Stimulated activated CD4-positive, alpha-beta T cell treated with anti-CD3 and anti-CD28 coated beads, Interleukin-4, amount 100 ng/mL, for 4 hours (primary cell): ENCODE measurements at regions not wholly inside any gene's neighbourhood (a gene's known extent, or its start where the extent isn't known, plus 50 kb on each side); places are given as distances from the start of the nearest gene placed in this dataset.

Experiments used
- DNase-seq, 2 experiments: peaks; one replicate each; pipeline ENCODE4 v3.0.0-alpha.2; 2020

DNA sequence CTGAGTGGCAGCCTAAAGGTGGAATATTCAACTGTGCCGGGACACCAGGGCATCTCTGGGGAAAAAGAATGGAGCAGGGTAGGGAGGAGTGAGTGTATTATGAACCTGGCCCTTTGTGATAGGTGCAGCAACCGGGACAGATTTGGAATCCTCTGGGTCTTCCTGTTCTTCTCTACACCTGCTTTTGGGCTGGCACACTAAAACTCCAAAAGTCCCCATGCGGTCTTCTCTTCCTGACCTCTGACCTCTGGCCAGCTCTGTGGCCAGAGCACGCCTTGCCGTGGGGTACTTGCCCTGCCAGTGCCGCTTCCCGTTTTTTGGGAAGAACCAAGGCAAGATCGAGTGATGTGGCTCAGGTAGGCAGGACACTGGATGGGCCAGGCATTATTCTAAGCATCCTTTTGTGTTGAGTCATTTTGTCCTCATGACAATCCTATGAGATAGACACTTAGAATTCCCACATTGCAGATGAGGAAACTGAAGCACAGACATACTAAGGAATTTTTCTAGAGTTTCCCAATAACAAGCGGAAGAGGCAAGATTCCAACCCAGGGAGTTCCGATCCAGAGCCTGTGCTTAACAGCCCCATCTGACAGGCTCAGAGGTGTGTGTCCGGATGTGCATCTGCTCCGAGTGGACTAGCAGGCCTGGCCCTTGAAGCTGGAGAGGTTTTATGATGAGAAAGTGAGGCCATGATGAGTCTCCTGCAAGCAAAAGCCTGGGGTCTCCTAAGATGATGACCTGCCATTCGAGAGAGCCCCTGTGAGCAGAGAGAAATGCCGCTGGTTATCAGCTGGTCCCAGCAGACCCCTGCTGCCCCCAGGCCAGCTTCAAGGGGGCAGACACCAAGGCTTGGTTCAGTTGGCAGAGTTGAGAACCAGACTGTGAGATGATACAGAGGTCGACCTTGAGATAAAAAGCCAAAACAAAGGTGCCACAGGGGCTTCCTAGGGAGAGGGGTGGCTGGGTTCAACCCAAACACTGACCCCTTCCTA is 67.9 kb upstream of the ESRRB start:
- no peak for DNase-seq

DNA sequence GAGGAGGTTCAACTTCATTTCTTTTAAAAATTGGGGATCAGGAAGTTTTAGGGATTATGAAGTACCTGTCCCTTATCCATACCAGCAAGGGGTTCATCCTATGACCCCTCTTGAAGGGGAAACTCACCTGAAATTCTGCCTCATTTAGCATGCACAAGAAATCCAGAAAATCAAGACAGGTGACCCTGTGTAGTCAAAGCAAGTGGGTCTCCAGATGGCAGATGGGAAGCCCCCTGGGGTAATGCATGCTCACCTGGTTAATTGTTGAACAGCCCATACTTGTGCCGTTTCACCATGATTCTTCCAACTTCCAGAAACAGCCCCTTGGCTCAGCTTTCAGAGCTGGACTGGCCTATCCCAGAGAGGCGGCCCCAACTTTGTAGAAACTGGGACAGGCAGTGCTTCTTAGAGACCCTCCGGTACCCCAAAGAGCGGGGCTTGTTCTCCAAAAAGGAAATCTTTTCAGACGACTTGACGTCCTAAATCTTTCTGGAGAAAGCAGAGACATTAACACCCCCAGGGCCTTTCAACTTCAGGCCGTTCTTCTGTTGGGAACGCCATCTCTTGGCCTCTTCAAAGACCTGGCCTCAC is 66.3 kb upstream of the ESRRB start:
- DNase-seq: no peak

DNA sequence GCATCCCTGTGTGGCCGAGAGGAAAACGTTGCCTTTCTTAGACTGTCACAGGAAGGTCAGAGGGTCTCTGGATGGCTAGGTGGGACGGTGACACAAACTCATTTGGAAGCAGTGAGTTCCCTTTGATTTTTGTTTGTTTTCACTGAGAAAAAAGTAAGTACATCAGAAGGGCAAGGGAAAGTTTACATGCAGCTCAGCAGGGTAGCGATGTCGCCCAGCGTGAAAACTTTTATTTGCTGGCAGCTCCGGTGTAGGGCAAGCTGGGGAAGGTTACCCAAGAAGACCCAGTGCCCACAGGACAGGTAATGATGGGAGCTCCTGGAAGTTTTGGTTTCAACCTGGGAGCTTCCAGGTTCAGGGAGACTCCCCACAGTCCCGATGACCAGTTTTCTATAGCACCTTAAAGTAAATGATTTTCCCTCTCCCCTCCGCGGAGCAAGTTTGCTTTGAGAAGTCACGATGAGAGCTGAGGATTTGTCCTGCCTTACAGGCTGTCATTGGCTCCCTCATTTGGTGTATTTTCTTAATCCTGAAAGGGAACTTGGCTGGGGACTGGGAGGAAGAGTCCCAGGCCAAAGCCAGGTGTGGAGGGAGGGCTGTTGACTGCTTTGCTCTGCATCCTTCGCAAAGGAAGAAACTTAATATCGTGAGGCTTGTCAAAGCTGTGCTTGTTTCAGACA is 64.7 kb upstream of the ESRRB start:
- DNase-seq: no peak

DNA sequence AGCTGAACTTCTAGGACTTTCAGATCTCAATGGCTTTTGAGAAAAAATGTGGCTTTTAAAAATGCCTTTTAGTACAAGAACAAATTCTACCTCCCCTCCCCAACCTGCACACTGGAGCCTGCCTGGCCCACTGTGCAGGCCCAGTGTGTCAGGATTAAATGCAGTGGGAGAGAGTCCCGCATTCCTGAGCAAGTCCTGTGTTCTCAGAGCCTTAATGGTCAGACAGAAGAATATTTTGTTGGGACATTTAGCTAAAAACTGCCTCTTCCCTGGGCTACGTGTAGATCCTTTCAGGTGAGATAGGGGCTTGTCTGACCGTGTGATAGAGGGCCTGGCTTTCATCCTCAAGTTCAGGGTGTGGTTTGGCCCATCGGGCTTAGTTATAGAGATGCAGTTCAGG is 63.1 kb upstream of the ESRRB start:
- no peak for DNase-seq

DNA sequence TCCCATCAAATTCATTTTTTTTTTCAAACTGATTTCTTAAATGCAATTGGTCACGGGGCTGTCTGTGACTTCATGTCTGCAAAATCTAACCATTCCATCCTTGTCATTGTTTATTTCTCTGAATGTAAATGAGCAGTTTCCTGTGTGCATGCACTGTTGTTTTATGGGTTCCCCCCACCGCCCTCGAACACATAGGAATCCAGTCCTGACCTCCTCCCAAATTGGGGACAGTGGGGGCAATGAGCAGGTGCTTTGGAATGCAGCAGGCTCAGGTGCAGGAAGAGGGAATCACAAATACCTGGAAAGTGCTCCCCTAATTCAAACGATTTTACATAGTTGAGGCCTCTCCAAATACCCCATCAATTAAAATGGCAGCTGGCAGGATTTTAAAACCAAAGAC is 62.6 kb upstream of the ESRRB start:
- no peak for DNase-seq

DNA sequence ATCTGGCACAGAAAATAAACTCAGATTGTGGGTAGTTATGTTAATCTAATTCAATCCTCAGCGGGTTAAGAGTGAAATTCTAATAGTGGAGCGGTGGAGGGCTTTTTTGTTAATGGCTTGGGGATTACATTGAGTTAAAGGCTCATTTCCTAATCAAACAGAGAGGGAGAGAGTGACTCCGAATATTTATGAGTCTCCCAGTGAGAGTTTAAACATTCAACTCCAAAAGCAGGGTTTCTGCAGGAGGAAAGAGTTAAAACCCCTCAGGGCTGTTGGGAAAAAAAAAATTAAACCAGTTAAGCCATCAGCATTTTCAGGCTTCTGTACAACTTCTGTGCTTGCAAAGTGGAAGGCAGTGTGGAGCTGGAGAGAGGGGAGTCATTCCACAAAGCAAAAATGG is 62.1 kb upstream of the ESRRB start:
- DNase-seq: no peak

DNA sequence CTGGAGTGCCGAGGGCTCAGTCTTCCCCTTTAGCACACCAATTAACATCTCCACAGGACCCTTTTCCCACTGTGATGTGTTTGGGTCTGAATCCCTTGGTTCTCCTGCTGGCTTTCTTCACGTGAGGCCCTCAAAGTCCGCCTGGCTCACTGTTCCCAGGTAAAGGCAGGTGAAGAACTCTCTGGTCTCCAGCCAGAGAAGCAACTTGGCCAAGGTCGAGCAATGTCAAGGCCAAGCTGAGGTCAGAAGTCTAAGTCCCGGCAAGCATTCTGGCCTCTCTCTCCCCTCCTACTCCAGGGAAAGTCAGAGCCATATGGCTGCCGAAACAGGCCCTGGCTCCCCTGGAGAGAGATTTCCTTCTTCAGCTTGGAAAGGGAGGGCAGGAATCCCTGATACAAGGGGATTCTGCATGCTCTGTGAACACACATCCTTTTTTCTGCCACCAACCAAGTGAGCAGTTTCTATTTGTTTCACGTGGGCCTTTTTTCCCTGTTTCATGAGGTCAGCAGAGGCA is 61.4 kb upstream of the ESRRB start:
- no peak for DNase-seq

DNA sequence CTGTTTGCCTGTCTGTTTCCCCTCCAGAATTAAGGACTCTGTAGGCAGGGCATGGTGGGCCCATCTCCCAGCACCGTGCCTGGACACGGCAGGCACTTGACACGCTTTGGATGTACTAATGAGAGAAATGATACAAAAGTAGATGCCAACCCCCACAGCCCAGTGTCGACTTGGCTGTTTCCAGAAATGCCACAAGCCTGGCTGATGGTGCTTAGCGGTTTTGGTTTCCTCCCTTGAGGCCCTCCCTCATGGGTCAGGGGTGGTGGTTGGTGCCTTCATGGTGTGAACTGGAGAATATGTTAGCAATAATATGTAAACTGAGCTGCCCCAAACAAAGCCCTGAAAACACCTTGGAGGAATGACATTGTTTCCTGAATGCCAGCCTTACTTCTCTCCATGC is 55.5 kb upstream of the ESRRB start:
- no peak for DNase-seq

DNA sequence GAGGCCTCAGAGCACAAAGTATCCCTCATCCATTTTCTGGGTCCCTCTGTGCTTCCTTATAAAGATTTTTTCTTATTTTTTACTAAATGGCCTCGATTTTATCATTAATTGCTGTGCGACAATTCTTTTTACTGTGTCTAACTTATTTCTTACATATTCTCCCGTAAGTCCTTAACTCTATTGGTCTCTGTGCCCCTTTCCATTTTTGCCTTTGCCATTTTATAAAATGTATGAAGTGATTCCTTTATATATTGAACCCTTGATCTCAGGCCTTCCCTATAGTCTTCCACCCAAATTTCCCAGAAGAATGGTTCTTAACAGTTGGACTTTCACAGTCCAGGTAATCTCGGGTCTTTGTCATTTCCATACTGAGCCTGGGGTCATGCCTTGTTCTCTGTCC is 55.0 kb upstream of the ESRRB start:
- no peak for DNase-seq

DNA sequence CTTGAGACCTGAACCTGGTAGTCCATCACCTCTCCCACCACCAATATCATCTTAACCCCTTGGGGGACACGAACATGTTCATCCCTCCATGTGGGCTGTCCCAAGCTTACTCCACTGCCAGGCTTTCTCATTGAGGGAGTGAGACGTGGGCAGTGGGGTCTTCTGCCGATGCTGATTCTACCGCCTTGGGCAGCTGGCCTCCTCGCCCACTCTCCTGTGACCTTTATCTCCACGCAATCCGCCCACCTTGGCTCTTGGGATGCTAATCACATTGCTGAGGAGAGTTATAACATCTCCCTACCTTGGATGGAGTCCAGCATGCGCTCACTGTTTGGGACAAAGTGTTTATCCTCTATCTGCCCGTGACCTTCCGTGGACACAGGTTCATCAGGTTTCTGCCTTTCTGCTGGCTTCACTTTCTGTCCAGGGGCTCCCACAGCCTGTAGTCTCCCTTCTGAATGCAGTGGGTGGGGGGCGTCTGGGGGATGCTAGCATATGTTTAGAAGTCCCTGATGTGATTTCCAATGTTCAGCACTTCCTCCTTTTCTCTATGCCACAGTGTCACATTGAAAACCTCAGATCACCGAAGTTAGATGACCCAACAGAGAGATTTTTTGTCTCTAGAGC is 53.2 kb upstream of the ESRRB start:
- no peak for DNase-seq

DNA sequence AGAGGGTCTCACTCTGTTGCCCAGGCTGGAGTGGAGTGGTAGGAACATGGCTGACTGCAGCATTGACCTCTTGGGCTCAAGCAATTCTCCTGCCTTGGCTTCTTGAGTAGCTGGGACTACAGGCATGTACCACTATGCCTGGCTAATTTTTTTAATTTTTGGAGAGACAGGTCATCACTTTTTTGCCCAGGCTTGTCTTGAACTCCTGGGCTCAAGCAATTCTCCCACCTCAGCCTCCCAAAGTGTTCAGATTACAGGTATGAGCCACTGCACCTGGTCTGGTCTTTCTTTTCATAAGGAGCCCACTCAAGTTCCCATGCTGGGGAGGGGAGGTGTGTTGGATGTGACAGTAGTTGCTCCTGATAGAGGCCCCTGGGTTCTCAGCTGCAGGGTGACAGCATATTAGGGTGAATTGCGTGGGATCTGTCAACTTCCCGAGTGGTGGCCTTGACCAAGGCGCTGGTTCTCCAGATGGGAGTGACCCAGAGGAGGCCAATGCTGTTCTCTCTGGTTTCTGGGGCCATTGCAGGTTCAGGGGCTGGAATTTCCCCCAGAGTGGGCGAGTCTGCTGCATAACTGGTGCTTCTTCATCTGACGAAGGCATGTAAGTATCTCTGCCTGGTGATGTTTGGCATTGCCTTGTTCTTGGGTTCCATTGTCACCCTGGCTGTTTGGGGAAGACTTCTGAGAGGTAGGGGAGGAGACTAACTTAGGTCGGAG is 52.4 kb upstream of the ESRRB start:
- DNase-seq: no peak

DNA sequence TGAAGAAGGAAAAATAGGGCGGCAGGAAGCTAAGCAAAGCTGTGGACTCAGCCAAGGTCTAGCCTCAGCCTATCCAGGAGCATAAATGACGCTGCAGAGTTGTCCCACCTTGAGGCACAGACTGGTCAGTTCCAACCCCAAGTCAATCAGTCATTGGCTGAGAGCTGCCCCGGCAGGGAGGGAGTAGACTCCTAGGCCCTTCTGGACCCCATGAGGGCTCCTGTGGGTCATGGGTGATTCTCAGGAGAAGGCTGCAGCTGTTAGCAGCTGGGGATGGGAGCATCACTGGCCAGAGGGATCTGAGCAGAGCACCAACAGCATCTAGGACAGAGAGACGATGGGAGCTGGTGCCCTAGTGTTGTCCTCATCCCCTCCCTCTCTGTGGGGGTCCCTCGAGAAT is 51.8 kb upstream of the ESRRB start:
- no peak for DNase-seq
